Activated T-helper 2 cell treated with anti-CD3 and anti-CD28 coated beads, Interferon-gamma antibody, Interleukin-2, Interleukin-4, amounts not matched to agents 10 μg/mL and 5 μg/mL and 100 μg/mL, durations not matched to agents 14 hours and 24 hours and 36 hours (primary cell): ENCODE measurements at regions not wholly inside any gene's neighbourhood (a gene's known extent, or its start where the extent isn't known, plus 50 kb on each side); places are given as distances from the start of the nearest gene placed in this dataset.

Experiments used
- DNase-seq: peaks from one replicate; pipeline ENCODE4 v3.0.0; 2021; ENCODE audit warnings: low spot score
- H3K27ac Mint-ChIP-seq: one replicate; pipeline ENCODE4 v1.8.0; 2021; ENCODE audit warnings: mixed read lengths
- H3K27me3 Mint-ChIP-seq: one replicate; pipeline ENCODE4 v1.8.0; 2021; ENCODE audit warnings: low read depth, mixed read lengths
- H3K36me3 Mint-ChIP-seq: one replicate; pipeline ENCODE4 v1.8.0; 2021; ENCODE audit warnings: low read depth, mixed read lengths
- H3K4me1 Mint-ChIP-seq: one replicate; pipeline ENCODE4 v1.8.0; 2021; ENCODE audit warnings: low read depth, mixed read lengths
- H3K4me3 Mint-ChIP-seq: one replicate; pipeline ENCODE4 v1.8.0; 2021; ENCODE audit warnings: low read depth, mild to moderate bottlenecking, moderate library complexity, mixed read lengths
- H3K9me3 Mint-ChIP-seq: one replicate; pipeline ENCODE4 v1.8.0; 2021; ENCODE audit warnings: mixed read lengths
- intact Hi-C: fragments of 100-400 bp; cut with micrococcal nuclease; formaldehyde crosslinking; loops from one replicate; pipeline ENCODE4 v1.15.1; 2023

DNA sequence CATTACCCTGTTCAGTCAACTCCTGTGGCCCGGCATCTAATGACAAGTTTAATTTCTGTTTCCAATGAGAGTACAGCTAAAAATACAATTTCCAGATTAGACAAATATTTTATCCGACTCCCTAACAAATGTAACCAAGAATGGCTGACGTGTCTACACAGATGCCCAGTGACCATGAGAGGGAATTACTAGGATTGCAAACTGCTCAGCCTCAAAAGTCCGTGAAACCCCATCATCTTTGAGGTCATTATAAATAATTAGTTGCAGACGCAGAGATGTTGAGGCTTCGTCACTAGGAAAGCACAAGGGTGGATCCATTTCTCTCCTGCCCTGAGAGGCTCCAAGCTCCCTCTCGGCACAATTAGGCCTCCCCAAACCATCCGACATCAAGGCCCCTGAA is 104.1 kb upstream of the ZNF507 start:
- no peaks in the 10 kb centered on the region for H3K36me3 Mint-ChIP-seq
- no peaks in the 10 kb centered on the region for H3K27me3 Mint-ChIP-seq
- H3K4me1 Mint-ChIP-seq, result no peaks in the 10 kb centered on the region
- no peak for DNase-seq
- H3K27ac Mint-ChIP-seq, result no peak overlapping the region
- intact Hi-C loops, result no loop called here
- H3K9me3 Mint-ChIP-seq, result no peaks in the 10 kb centered on the region
- no peak overlapping the region for H3K4me3 Mint-ChIP-seq

DNA sequence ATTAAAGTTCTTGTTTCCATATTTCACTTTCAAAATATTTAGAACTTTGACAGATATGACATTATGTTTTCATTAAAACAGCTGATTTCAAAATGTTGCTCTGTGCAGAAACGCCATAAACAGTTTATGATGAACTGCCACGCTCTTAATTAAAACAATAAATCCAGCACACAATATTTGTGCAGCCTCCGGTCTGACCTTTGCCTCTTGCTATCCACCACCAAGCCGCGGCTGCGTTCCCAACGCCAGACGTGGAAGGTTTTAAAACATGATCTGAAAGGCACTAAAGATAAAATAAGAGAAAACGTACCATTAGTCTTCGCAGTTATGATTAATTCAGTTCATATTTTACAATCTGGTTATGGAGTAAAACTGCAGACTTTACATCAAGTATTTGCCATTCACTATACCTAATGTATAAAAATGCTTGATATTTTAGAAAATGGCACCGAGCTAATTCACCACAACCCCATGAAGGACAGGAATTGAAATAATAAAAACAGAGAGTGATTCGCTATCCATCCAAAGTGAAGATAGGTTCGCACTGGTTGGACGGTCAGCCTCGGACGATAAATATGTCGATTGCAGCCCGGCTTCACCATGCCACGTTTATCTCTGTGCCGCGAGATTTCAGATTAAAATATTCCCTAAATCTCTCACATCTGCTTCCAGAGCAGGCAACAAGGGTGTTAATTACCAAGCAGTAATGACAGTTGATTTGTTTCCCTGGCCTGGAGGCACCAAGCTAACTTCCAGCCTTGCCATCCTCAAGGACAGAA is 103.3 kb upstream of the ZNF507 start:
- Mint-ChIP-seq H3K27me3 (no peaks in the 10 kb centered on the region), H3K36me3 (no peaks in the 10 kb centered on the region), H3K4me3 (no peak overlapping the region), H3K27ac (no peak overlapping the region), H3K4me1 (no peaks in the 10 kb centered on the region), H3K9me3 (no peaks in the 10 kb centered on the region)
- DNase-seq, result no peak
- intact Hi-C loops, result no loop called here

- no peak for DNase-seq
- no peaks in the 10 kb centered on the region for H3K4me1 Mint-ChIP-seq
- H3K36me3 Mint-ChIP-seq, result no peaks in the 10 kb centered on the region
- intact Hi-C loops, result no loop called here
- no peak overlapping the region for H3K27ac Mint-ChIP-seq
- H3K4me3 Mint-ChIP-seq, result no peak overlapping the region
- H3K27me3 Mint-ChIP-seq, result no peaks in the 10 kb centered on the region
- H3K9me3 Mint-ChIP-seq, result no peaks in the 10 kb centered on the region
These were observed 99.4 kb upstream of the ZNF507 start for GRCh38 chr19:32246006-32246405.

DNA sequence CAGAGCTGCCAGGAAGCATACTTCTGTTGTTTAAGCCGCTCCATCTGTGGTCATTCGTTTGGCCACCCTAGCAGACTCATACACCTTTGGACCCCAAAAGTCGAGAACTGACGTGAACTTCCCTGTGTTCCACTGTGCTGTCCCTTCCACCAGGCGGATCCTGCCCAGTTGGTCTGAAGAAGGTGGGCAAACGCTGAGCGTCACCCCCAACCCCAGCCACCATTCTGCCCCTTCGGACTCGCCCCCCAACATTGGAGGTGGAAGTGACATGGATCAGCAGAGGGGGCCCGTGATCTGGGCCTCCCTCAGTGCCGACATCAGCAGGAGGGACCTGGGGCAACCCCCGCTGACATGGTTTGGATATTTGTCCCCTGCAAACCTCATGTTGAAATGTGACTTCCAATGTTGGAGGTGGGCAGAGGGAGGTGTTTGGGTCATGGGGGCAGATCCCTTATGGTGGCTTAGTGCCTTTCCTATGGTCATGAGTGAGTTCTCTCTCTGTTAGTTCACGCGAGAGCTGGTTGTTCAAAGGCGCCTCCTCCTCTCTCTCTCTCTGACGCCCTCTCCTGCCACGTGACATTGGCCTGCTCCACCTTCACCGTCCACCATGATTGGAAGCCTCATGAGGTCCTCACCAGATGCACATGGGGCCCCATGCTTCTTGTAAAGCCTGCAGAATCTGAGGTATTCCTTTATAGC is 93.6 kb upstream of the ZNF507 start:
- H3K9me3 Mint-ChIP-seq, result no peaks in the 10 kb centered on the region
- intact Hi-C loops, result no loop called here

GRCh38 chr19:32252333-32252669 is 93.1 kb upstream of the ZNF507 start:
- H3K4me1 Mint-ChIP-seq, result no peaks in the 10 kb centered on the region

More for the DNA sequence above, 93.6 kb upstream of the ZNF507 start:
- DNase-seq, result no peak
- Mint-ChIP-seq H3K4me3 (no peak overlapping the region), H3K27me3 (no peaks in the 10 kb centered on the region), H3K27ac (no peak overlapping the region), H3K4me1 (no peaks in the 10 kb centered on the region), H3K36me3 (no peaks in the 10 kb centered on the region)

DNA sequence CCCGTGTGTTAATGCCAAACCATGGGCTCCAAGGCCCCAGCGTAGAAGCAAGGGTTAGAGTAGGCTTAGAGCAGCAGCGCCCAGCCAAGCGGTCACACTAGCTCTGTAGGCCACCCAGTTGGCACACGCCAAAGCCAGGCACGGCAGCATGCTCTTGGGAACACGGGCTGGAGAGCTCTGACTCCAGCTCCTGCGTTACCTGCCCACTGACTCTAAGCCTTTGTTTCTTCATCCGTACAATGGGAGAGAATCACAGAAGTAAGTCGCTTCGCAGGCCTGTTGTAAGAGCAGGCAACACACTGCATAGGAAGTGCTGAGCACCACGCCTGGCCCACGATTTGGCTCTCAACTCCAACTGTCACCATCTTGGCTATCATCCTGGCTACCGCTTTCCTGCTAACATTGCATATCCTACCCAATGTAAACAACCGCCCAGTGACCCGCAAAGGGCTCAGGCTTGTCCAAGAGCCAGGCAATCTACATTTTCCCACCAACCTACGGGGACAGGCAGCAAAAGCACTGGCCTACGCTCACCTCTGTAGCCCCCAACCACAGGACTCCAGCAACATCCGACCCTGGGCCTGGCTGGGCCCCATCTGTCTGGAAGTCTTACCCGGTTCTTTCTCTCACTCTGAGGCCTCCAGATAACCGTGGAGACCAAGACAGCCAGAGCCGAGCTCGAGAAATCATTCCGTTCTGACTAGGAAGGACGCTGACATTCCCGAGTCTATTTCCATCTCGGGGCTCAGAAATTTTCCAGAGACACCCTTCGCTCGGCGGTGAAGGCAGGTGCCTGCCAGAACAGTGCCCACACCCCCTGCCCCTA is 91.5 kb upstream of the ZNF507 start:
- H3K27ac Mint-ChIP-seq, result no peak overlapping the region
- DNase-seq, result no peak
- no peaks in the 10 kb centered on the region for H3K9me3 Mint-ChIP-seq
- H3K36me3 Mint-ChIP-seq, result no peaks in the 10 kb centered on the region
- no peak overlapping the region for H3K4me3 Mint-ChIP-seq
- intact Hi-C loops, result no loop called here
- H3K4me1 Mint-ChIP-seq, result no peaks in the 10 kb centered on the region
- H3K27me3 Mint-ChIP-seq, result no peaks in the 10 kb centered on the region

More at GRCh38 chr19:32252333-32252669, 93.1 kb upstream of the ZNF507 start:
- Mint-ChIP-seq H3K36me3 (no peaks in the 10 kb centered on the region), H3K27ac (no peak overlapping the region), H3K9me3 (no peaks in the 10 kb centered on the region), H3K27me3 (no peaks in the 10 kb centered on the region), H3K4me3 (no peak overlapping the region)
- intact Hi-C loops, result no loop called here
- DNase-seq, result no peak

GRCh38 chr19:32254509-32254890 is 90.9 kb upstream of the ZNF507 start:
- no peaks in the 10 kb centered on the region for H3K4me1 Mint-ChIP-seq
- no peak overlapping the region for H3K27ac Mint-ChIP-seq
- no peaks in the 10 kb centered on the region for H3K9me3 Mint-ChIP-seq
- H3K27me3 Mint-ChIP-seq, result no peaks in the 10 kb centered on the region
- intact Hi-C loops, result no loop called here
- H3K36me3 Mint-ChIP-seq, result no peaks in the 10 kb centered on the region
- H3K4me3 Mint-ChIP-seq, result no peak overlapping the region
- DNase-seq, result no peak

- intact Hi-C loops, result no loop called here
These were observed 89.7 kb upstream of the ZNF507 start for GRCh38 chr19:32255536-32256295.

GRCh38 chr19:32256341-32256975 is 89.0 kb upstream of the ZNF507 start:
- H3K4me3 Mint-ChIP-seq, result no peak overlapping the region
- DNase-seq, result no peak
- no peaks in the 10 kb centered on the region for H3K9me3 Mint-ChIP-seq
- H3K4me1 Mint-ChIP-seq, result no peaks in the 10 kb centered on the region
- no peaks in the 10 kb centered on the region for H3K36me3 Mint-ChIP-seq
- H3K27ac Mint-ChIP-seq, result no peak overlapping the region
- intact Hi-C loops, result no loop called here
- H3K27me3 Mint-ChIP-seq, result no peaks in the 10 kb centered on the region

More at GRCh38 chr19:32255536-32256295, 89.7 kb upstream of the ZNF507 start:
- Mint-ChIP-seq H3K27ac (no peak overlapping the region), H3K4me1 (no peaks in the 10 kb centered on the region), H3K9me3 (no peaks in the 10 kb centered on the region), H3K4me3 (no peak overlapping the region), H3K27me3 (no peaks in the 10 kb centered on the region), H3K36me3 (no peaks in the 10 kb centered on the region)
- no peak for DNase-seq

GRCh38 chr19:32257326-32258073 is 87.9 kb upstream of the ZNF507 start:
- H3K4me3 Mint-ChIP-seq, result no peak overlapping the region
- no peaks in the 10 kb centered on the region for H3K4me1 Mint-ChIP-seq
- H3K27me3 Mint-ChIP-seq, result no peaks in the 10 kb centered on the region
- H3K9me3 Mint-ChIP-seq, result no peaks in the 10 kb centered on the region
- no peak overlapping the region for H3K27ac Mint-ChIP-seq
- intact Hi-C loops, result no loop called here
- DNase-seq, result no peak
- no peaks in the 10 kb centered on the region for H3K36me3 Mint-ChIP-seq

DNA sequence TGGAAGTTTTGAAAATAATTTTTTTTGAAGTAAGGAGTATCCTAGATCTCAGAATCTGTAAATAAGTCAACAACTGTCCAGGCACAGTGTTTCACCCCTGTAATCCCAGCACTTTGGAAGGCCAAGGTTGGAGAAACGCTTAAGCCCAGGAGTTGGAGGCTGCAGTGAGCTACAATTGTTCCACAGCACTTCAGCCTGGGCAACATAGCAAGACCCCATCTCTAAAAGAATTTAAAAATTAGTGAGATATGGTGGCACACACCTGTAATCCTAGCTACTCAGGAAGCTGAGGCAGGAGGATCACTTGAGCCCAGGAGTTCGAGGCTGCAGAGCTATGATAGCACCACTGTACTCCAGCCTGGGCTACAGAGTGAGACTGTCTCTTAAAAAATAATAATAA is 87.2 kb upstream of the ZNF507 start:
- Mint-ChIP-seq H3K4me1 (no peaks in the 10 kb centered on the region), H3K36me3 (no peaks in the 10 kb centered on the region), H3K27me3 (no peaks in the 10 kb centered on the region), H3K27ac (no peak overlapping the region), H3K4me3 (no peak overlapping the region), H3K9me3 (no peaks in the 10 kb centered on the region)
- DNase-seq, result no peak
- intact Hi-C loops, result no loop called here

- Mint-ChIP-seq H3K4me1 (no peaks in the 10 kb centered on the region), H3K27me3 (no peaks in the 10 kb centered on the region), H3K9me3 (no peaks in the 10 kb centered on the region), H3K4me3 (no peak overlapping the region), H3K27ac (no peak overlapping the region), H3K36me3 (no peaks in the 10 kb centered on the region)
- DNase-seq, result no peak
- intact Hi-C loops, result no loop called here
These were observed 80.8 kb upstream of the ZNF507 start for GRCh38 chr19:32264568-32264967.
